Stomach (tissue), 4 donors: ENCODE measurements at regions not wholly inside any gene's neighbourhood (a gene's known extent, or its start where the extent isn't known, plus 50 kb on each side); places are given as distances from the start of the nearest gene placed in this dataset.

Experiments
- CTCF ChIP-seq, 7 experiments: fragments of 450-650 bp in 4 of 7; fragments of 200-600 bp in 3 of 7; sonication (generic) in 3 of 7; IDR thresholded peaks; one replicate each; pipeline ENCODE4 v1.5.1; 2016 to 2019; ENCODE audit warnings: antibody characterized with exemption in 7 of 7, control low read depth in 2 of 7, mild to moderate bottlenecking in 1 of 7
- POLR2A ChIP-seq, 4 donors: fragments of 450-650 bp; IDR thresholded peaks; one replicate each; pipeline ENCODE4 v1.6.1; 2016; ENCODE audit warnings: antibody characterized with exemption in 4 of 4, control low read depth in 2 of 4, mild to moderate bottlenecking in 1 of 4, moderate library complexity in 1 of 4

GRCh38 chr1:182236651-182237077 is 154.9 kb downstream of the GLUL start:
- TF ChIP-seq CTCF (IDR thresholded peaks at IDR 0.05) (no peak), POLR2A (IDR thresholded peaks at IDR 0.05) (no peak)
